Hematopoietic multipotent progenitor cell treated with erythropoietin and hydrocortisone succinate and interleukin-3 and kit ligand, for 8 days (in vitro differentiated cells): ENCODE measurements at regions not wholly inside any gene's neighbourhood (a gene's known extent, or its start where the extent isn't known, plus 50 kb on each side); places are given as distances from the start of the nearest gene placed in this dataset.

Experiments used
- DNase-seq: peaks from one replicate; pipeline ENCODE4 v3.0.0-alpha.2; 2015

DNA sequence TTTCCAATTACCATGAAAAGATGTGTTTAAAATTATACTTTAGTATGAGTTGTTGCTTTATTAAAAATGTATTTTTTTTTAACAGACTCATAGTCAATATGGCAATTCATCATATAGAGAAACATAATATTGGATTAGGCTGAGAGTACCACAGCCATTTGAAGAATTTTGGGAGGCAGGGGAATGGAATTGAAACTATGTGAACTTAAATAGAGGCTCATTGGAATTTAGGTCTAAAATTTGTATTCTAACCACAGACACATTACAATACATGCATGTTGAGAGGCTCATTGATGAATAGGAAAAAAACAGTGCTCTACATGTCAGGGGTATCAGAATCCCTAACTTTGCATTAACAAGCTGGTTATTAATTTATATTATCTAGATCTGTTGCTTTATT, 269.6 kb downstream of the DKK2 start:
- no peak for DNase-seq

DNA sequence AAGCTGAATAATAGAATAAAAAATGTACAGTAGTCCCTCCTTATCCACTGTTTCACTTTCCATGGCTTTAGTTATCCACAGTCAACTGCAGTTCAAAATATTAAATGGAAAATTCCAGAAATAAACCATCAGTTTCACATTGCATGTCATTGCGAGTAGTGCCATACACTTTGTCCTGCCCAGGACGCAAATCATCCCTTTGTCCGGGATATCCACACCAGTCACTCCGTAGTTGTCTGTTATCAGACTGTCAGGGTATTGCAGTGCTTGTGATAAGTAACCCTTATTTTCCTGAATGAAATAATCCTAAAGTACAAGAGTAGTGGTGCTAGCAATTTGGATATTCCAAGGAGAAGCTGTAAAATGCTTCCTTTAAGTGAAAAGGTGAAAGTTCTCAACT, 271.3 kb downstream of the DKK2 start:
- DNase-seq, result no peak

DNA sequence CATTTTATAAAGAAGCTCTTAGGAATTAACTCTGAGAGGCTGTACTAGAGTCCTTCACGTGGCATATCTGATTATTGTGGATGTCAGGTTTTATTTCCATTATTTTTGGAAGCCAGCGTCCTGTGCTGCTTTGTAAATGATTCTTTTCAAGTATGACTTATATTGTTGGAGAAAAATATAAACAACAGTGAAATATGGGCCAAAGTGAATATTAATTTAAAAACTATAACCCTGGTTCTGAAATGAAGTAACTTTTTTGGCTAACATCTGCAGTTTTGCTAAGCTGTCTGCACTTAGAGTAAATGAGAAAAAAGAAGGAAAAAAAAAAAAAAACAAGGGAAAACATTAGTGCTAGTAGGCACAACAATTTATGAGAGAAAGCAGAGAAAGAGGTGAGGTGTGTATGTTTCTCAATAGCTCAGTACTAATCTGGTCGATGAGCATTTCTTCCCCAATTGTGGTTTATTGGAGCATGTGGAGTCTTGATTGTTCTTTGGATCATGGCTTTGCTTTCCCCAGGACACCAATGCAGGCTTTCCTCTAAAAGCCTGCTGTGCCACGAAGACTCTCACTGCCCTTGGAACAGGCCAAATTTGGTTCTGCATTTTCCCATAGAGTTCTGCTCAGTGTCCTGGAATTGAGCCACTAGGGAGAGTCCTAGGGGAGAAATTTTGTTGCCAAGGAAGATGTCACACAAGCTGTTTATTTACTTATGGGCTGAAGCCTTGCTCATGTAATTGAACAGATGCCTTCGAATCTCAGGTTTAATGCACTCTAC, 273.3 kb downstream of the DKK2 start:
- no peak for DNase-seq

DNA sequence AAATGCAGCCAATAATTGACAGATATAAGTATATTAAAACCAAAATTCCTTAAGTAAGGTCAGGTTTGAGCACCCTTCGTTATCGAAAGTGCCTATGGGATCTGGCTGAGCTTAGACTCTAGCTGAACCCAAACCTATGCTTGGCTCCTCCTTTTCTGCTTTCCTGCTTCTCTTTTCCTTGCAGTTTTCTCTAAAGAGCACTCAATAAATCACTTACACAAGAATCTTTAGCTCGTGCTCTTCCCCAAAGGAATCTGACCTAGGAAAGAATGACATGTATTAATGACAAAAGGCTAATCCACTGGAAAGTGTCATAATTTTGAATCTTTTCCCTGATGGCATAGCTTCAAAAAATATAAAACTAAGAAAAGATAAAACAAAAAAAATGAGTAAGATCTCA, 282.7 kb downstream of the DKK2 start:
- DNase-seq, result no peak

DNA sequence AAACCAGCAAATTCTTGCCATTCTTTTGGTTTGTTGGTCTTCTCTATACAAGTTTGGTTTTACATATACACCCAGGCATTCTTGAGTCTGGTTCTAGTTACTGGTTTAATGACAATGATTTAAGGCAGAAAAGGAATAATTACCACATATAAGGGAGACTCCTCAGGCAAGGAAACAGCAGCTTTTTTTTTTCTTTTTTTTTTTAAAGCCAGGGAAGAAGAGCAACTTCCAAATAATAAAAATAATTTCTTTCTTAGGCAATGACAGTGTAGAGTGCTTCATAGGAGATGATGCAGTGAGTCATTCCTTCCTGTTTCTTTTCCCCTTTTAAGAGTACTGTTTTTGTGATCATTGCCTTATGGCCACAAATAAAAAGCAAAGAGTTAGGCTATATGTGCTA, 289.7 kb downstream of the DKK2 start:
- no peak for DNase-seq

DNA sequence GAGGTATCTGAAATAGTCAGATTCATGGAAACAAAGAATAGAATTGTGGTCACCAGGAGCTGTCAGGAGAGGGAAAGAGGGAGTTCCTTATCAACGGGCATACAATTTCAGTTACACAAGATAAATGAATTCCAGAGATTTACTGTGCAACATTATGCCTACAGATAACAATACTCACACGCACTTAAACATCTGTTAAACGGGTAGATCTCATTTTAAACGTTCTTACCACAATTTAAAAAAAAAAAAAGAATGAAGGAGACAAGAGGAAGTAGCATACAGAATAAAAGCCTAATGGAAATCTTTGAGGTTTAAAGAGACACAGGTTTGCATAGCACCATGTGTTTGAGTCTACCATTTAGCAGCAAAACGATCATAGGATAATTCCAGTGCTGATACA, 298.0 kb downstream of the DKK2 start:
- DNase-seq, result no peak

DNA sequence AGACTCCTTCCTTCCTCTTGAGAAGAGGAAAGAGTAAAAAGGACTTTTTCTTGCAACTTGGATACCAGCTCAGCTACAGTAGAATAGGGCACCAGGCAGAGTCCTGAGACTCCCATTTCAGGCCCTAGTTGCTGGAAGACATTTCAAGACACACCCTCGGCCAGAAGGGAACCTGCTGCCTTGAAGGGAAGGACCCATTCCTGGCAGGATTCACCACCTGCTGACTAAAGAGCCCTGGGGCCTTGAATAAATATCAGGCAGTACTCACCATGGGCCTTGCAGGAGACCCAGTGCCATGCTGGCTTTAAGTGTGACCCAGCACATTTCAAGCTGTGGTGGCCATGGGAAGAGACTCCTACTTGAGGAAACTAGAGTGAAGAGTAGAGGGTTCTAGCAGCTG, 317.6 kb downstream of the DKK2 start:
- no peak for DNase-seq

DNA sequence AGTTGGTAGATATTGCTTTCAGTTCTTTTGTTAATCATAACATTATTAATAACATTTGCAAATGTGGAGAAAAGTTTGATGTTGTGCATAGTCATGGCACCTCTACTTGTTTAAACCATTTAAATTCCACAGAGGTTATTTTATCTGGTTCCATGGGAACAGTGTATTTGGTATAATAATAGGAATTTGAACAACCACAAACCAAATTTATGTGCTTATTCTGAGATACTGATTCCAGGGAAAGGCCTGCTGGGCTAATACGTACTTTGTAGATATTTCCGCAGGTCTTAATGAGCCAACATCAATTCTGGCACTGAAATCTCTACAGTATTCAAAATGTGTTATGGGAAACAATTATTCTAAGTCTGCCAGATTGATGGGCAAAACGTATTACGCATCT, 319.0 kb downstream of the DKK2 start:
- DNase-seq, result no peak

DNA sequence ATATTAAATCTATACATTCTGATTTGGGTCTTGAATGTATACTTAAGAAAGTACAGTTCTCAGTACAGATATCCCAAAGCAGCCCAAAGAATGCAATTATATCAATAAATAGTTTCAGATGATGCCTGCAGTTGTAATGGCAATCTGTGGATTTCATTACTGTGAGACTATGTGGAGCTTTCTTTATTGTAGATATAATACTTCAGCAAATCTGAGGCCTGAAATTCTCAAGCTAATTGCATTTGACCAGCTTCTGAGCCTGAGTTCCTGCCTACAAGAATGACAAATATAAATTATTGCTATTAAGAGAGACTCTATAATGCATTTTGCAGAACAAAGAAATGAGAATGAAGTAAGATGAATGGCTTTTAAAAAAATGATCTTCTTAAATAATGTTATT, 320.3 kb downstream of the DKK2 start:
- DNase-seq, result no peak

DNA sequence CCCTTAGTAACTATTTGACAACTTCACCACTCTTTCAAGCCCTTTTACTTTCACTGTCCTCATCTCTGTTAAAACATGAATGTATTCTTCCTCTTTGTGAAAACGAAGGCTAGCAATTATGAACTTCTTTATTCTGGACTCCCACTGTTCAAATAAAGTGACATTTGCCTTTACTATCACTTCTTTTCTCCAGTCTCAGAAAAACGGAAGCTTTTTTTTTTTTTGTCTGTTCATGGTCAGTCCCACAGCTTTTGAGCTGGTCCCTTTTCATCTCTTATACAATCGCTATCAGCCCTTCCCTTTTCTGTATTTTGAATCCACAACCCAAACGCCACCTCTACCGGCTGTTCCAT, 327.7 kb downstream of the DKK2 start:
- DNase-seq, result no peak

DNA sequence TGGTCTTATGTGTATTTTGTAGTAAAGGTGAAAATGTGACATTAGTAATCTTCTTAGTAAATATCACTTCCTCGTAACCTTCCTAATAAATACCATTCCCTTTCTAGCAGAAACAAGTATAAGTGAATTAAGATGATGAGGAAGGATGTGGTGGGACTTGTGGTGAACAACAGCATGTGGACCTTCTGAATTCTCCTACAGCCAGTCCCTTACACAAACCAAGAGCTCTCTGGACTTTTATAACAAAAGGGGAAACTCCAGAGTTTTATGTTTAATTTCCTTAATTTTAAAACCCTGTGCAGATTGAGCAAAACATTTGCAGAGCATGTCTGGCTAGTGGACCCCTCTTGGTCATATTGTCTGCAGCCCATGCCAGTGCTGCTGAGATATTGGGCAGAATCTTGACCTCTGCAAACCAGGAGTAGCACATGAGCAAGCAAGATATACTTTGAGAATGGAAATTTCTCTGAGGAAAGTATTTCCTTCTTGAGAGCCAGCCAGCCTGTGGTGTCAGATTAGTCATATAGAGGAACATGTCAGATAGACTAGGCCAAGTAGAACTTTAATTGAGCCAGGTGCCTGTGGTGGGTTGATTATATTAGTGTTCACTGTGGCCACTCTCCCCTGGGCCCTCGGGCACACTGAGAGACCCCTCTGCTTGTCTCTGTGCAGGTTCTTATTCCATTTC, 328.2 kb downstream of the DKK2 start:
- no peak for DNase-seq

DNA sequence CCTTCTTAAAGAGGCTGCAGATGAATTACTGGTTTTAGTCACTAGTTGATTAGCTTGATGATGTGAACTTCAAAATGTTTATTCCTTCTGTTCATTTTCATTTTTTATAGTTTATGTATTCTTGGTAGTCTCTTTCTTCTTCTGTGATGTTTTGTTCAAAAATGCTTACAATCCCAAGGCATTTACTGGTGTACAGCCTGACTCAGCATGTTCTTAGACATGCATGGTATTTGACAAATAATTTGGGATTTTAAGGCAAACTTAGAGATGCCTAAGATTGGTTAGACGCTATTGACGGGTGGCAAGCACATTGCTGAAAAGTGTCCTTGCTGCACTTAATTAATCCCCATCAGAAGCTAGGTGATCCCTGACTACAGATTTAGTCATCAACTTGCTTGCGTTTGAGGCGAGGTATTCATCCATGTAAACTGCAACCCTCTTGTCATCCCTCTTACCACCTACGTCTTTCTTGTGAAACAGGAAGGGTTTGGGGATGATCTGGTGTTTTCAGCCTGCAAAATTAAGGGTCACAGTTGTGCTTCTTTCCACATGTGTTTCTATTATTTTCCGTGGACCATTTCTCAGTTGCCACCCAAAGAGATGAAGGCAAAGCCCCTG, 331.8 kb downstream of the DKK2 start:
- DNase-seq, result no peak

DNA sequence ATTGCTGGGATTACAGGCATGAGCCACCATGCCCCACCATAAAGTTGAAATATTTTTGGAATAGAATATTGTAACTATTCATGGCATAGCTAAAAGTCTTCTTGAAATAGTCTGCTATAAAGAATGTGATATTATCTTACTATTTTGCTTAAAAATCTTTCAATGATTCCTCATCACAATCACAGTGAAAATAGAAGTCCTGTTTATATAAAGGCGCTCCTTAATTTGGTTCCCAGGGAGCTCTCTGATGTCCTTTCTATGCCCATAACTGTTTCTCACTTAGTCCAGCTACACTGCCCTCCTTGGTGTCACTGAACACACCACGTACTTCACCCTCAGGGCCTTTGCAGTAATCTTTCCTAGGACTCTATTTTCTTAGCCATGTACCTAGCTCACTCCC, 331.7 kb upstream of the GIMD1 start:
- DNase-seq, result no peak

DNA sequence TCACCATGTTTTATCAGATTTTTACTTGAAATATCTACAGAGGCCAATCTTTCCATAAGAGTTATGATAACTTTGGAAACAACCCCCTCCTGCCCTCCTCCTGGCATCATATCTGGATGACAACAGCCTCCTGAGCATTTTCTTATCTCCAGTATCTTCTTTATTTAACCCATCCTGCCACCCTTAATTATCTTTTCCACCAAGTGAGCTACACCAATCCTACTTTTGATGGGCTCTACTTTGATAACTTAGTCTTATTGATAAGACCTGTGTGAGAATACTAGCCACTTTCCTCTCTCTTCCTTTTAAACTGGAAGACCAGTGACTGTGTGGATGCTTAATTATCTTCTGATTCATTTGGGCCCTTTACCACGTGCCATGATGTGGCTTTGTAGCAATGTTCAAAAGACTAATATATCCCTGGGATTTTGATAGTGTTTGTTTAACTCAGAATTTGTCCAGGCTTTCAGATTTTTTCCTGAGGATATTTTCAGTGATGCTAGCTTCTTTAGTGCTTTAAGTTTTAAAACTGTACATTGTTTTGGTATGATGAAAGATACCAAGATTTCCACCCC, 330.1 kb upstream of the GIMD1 start:
- no peak for DNase-seq

DNA sequence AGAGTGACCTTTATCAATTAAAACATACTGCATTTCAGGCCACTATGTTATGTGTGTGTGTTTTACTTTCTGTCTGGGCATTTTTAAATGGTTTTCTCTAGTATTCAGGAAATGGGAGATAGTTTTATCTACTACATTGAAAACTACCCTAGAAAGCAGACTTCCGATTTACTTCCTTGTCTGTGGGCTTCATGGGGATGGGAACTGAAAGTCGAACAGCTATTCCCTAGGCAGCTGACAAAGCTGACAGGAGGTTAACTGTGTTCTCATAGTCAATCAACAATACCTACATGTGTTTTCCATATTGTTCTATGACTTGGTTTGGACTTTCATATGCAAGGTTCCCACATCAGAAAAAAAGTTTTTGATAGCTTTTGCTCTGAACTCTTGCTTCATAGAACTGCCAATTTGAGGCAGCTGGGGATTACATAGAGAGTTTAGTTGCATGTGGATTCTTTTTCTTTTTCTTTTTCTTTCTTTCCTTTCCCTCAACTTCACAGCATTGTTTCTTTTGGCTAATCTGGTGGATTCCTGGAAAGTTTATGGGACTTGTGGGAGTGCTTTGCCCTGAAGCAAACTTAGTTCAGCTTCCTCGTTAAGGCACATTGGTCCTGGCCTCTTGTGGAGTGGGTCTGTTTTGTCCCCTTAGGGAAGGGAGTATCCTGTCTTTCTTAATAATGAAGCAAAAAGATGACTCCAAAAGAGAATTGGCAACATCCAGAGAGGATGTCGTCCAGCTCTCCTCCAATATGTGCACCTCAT, 327.1 kb upstream of the GIMD1 start:
- no peak for DNase-seq

DNA sequence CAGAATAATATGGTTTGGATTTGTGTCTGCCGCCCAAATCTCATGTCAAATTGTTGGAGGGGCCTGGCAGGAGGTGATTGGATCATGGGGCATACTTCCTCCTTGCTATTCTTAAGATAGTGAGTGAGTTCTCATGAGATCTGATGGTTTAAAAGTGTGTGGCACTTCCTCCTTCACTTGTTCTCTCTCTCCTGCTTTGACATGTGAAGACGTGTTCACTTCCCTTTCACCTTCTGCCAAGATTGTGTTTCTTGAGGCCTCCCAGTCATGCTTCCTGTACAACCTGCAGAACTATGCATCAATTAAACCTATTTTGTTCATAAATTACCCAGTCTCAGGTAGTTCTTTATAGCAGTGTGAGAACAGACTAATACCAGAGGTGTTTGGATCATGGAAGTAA, 325.7 kb upstream of the GIMD1 start:
- no peak for DNase-seq

DNA sequence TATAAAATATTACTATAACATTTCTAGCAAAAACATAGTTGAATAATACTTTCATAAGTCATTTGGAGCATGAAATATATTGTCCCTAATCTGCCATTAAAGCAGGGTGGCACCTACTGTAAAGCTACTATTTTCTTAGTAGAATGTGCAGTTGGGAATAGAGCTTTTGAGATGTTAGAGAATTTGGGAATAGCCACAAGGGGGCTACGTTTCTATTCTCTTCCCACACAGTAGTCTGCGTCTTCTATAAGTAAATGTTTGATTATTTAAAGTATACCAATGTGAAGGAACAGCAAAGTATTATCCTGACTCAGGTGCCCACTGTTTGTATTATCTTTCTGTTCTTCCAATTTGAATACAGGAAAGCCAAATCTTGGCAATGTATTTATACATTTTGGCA, 323.2 kb upstream of the GIMD1 start:
- no peak for DNase-seq

DNA sequence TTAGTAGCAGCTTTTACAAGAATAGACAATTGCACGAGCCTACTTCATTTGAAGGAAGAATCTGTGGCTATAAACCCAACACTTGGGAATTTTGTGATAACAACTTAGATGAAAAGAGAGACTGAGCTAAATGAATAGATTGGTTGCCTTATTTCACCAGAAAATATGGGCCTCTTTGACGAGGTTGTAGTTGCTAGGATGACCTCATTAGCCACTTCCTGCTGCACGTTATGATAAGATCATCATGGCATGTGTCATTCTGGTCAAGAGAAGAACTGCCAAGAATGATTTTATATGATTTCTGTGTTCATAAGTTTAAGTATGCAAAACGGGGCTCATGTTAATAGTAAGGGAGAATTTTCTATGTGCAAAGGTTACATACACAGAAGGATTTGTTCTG, 321.9 kb upstream of the GIMD1 start:
- no peak for DNase-seq

DNA sequence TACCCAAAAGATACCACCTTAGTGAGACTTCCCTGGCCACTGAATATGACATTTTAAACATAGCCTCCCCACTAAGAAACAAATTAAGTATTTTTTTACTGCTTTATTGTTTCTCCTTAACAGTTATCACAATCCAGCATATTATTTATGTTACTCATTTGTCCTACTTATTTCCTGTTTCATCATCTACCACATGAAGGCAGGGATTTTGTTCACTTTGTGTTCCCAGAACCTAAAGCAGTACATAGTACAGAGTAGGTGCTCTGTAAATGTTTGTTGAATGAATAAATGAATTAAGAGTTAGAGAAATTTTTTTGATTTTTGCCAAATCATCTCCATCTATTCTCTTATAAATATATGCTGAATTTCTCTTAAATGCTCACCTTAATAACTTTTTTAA, 318.4 kb upstream of the GIMD1 start:
- no peak for DNase-seq

DNA sequence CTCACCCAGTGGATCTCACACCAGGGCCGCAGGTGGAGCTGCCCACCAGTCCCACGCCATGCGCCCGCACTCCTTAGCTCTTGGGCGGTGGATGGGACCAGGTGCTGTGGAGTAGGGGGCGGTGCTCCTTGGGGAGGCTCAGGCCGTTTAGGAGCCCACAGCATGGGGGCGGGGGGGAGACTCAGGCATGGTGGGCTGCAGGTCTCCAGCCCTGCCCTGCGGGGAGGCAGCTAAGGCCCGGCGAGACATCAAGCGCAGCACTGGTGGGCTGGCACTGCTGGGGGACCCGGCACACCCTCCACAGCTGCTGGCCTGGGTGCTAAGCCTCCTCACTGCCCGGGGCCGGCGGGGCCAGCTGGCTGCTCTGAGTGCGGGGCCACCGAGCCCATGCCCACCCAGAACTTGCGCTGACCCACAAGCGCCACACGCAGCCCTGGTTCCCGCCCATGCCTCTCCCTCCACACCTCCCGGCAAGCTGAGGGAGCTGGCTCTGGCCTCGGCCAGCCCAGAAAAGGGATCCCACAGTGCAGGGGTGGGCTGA, 312.9 kb upstream of the GIMD1 start:
- no peak for DNase-seq

DNA sequence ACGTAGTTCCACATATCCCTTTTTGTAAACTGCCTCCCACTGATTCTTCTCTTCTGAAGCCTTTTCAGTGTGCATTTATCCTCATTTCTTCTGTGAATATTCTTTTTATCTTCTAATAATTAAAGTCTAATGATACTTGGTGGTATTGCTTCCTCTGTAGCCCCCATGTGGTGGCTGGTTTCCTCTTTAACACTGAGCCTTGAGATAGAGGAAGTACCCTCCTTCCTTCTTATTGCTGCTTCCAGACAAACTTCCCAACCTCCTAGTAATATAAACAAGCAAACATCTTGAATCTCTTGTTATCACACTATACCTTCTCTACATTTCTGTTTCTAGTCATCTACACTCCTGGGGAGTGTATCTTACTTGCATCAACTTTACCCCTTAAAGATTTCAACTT, 310.5 kb upstream of the GIMD1 start:
- no peak for DNase-seq

DNA sequence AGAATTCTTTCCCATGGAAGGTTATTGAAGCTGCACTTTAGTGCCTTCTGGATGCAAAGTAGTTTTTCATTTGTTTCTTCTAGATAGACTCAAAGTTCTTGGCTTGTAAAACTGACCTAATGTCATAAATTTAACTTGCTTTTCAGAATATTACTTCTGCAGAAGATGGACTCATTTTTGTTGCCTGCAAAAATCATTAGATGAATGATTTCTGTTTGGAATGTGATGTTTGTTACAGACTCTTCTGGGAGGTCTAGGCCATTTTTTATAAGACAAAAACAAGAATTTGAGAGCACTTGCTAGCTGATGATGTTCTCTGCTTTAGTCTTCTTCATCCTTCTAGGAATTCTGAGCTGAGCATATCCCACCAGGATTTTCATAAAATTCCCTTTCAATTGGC, 308.6 kb upstream of the GIMD1 start:
- DNase-seq, result no peak
